Panc1 (cell line): ENCODE measurements at regions not wholly inside any gene's neighbourhood (a gene's known extent, or its start where the extent isn't known, plus 50 kb on each side); places are given as distances from the start of the nearest gene placed in this dataset. TPM values are rescaled to one million over a fixed set of nuclear protein-coding genes. Genes with fewer than 3 reads are reported as not detected.

ENCODE experiments used
- ATAC-seq: fragments of 200-7000 bp; cut with Tn5 transposase; 2 replicates; pipeline ENCODE4 v1.9.1; 2020; ENCODE audit warnings: mild to moderate bottlenecking, moderate library complexity
- BruUV-seq: library from RNA; stranded (reverse); fragments of 400-500 nt; replicated peaks from 2 replicates; lab custom pipeline; 2021; lab: Mats Ljungman, UMichigan
- CTCF ChIA-PET: fragments of 300-600 bp; sonication (Branson Sonifier 250); formaldehyde crosslinking; loops from one replicate; lab custom pipeline; 2022; ENCODE audit warnings: antibody characterized with exemption; lab: Charles Lee
- POLR2A ChIA-PET: fragments of 300-600 bp; sonication (Branson Sonifier 250); formaldehyde crosslinking; loops from one replicate; lab custom pipeline; 2022; ENCODE audit warnings: antibody characterized with exemption; lab: Charles Lee
- DNase-seq: peaks from one replicate; pipeline ENCODE4 v3.0.0-alpha.2; 2010; ENCODE audit warnings: low read depth, low spot score
- H3K27ac ChIP-seq: 2 replicates; pipeline ENCODE4 v1.5.1; 2011; ENCODE audit warnings: mild to moderate bottlenecking, low read length, inconsistent platforms
- H3K27me3 ChIP-seq: fragments of 200-500 bp; sonication (Bioruptor generic); 2 replicates; pipeline ENCODE4 v1.6.0; 2014; ENCODE audit warnings: low read length, inconsistent platforms; ENCODE audit not compliant: control insufficient read depth, insufficient read depth
- H3K36me3 ChIP-seq: fragments of 200-500 bp; sonication (Bioruptor generic); 2 replicates; pipeline ENCODE4 v1.5.1; 2014; ENCODE audit warnings: inconsistent platforms, mild to moderate bottlenecking, low read length, moderate library complexity; ENCODE audit not compliant: control insufficient read depth, insufficient read depth
- H3K4me1 ChIP-seq: 2 replicates; pipeline ENCODE4 v1.5.1; 2011; ENCODE audit warnings: inconsistent platforms, mild to moderate bottlenecking, low read length, moderate library complexity; ENCODE audit not compliant: control insufficient read depth, insufficient read depth
- H3K4me3 ChIP-seq, 2 experiments: 2 replicates each; pipeline ENCODE4 v1.5.1; 2011 to 2012; ENCODE audit warnings: low read depth in 2 of 2, low read length in 2 of 2, mild to moderate bottlenecking in 2 of 2, inconsistent platforms in 1 of 2, moderate library complexity in 1 of 2
- H3K9me3 ChIP-seq: fragments of 200-500 bp; sonication (Bioruptor generic); 2 replicates; pipeline ENCODE4 v1.5.1; 2014; ENCODE audit warnings: low read depth, mild to moderate bottlenecking, inconsistent platforms, low read length, moderate library complexity; ENCODE audit not compliant: control insufficient read depth, insufficient read depth
- POLR2AphosphoS5 ChIP-seq: IDR thresholded peaks from 2 replicates; pipeline ENCODE4 v1.6.1; 2012; ENCODE audit warnings: mild to moderate bottlenecking, low read depth, low read length, moderate library complexity
- SIN3A ChIP-seq: IDR thresholded peaks from 2 replicates; pipeline ENCODE4 v1.6.1; 2012; ENCODE audit warnings: low read depth, mild to moderate bottlenecking, low read length, moderate library complexity, borderline replicate concordance; ENCODE audit not compliant: insufficient read depth
- TCF7L2 ChIP-seq: IDR thresholded peaks from 2 replicates; pipeline ENCODE4 v1.6.1; 2011; ENCODE audit warnings: mild to moderate bottlenecking, low read depth, low read length, inconsistent platforms
- in situ Hi-C: cut with HindIII; loops from 2 replicates; pipeline ENCODE4 v1.10.0; 2016; ENCODE audit warnings: low sequenced_read_pairs, low pct_unique_long_range_greater_than_20kb
- intact Hi-C: fragments of 100-400 bp; cut with micrococcal nuclease; formaldehyde crosslinking; loops from one replicate; pipeline ENCODE4 v1.10.0; 2022; ENCODE audit not compliant: unreplicated experiment
- microRNA-seq: library from miRNA; unstranded; fragments of <30 nt; microRNA quantifications from one replicate; pipeline ENCODE4 v1.1.0, GENCODE V29; 2020; ENCODE audit not compliant: unreplicated experiment
- TF ChIP-seq, protein P1 (sequence below): fragments of 450-650 bp; IDR thresholded peaks from 2 replicates; pipeline ENCODE4 v1.5.1; 2017; ENCODE audit warnings: mild to moderate bottlenecking
- TF ChIP-seq, protein P2 (sequence below), 2 experiments: IDR thresholded peaks; 2 replicates each; pipeline ENCODE4 v1.6.1; 2011 to 2012; ENCODE audit warnings: low read depth in 2 of 2, control low read depth in 1 of 2, low read length in 1 of 2, mild to moderate bottlenecking in 1 of 2, moderate library complexity in 1 of 2; ENCODE audit not compliant: insufficient read depth in 1 of 2

DNA sequence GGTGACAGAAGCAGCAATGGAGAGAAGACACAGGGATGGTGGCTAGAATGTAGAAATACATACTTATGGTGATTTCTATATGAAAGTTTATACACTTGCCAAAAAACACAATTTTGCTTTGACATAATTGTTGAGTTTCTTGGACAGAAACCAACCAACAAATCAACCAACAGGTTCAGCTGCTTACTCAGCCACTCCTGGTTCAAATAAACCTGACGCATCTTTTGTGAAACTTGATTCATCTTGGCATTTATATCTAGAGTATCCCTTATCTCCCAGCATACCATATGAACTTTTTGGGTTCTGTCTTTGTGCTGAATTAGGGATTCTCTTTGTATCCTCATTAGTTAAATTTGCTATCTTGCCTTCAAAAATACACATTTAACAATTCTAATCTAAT is 54.1 kb upstream of the ERBB4 start:
- Histone ChIP-seq H3K4me3 (no peak overlapping the region), H3K27ac (no peak overlapping the region), H3K27me3 (no peaks in the 10 kb centered on the region), H3K9me3 (no peaks in the 10 kb centered on the region), H3K36me3 (no peaks in the 10 kb centered on the region), H3K4me1 (no peaks in the 10 kb centered on the region)
- DNase-seq (no peak), ATAC-seq (no peak)
- intact Hi-C loops = loop anchor here (10.0 kb wide), 1 partner anchor 562 kb away; the partner anchor contains the start of gene IKZF2
- POLR2A ChIA-PET = no interaction called here
- in situ Hi-C loops = no loop called here
- BruUV-seq = no TSS peak
- CTCF ChIA-PET = no interaction called here
- no peak for TF ChIP-seq SIN3A
- TF ChIP-seq, protein P1, sequence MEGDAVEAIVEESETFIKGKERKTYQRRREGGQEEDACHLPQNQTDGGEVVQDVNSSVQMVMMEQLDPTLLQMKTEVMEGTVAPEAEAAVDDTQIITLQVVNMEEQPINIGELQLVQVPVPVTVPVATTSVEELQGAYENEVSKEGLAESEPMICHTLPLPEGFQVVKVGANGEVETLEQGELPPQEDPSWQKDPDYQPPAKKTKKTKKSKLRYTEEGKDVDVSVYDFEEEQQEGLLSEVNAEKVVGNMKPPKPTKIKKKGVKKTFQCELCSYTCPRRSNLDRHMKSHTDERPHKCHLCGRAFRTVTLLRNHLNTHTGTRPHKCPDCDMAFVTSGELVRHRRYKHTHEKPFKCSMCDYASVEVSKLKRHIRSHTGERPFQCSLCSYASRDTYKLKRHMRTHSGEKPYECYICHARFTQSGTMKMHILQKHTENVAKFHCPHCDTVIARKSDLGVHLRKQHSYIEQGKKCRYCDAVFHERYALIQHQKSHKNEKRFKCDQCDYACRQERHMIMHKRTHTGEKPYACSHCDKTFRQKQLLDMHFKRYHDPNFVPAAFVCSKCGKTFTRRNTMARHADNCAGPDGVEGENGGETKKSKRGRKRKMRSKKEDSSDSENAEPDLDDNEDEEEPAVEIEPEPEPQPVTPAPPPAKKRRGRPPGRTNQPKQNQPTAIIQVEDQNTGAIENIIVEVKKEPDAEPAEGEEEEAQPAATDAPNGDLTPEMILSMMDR = no peak
- TF ChIP-seq, protein P2, sequence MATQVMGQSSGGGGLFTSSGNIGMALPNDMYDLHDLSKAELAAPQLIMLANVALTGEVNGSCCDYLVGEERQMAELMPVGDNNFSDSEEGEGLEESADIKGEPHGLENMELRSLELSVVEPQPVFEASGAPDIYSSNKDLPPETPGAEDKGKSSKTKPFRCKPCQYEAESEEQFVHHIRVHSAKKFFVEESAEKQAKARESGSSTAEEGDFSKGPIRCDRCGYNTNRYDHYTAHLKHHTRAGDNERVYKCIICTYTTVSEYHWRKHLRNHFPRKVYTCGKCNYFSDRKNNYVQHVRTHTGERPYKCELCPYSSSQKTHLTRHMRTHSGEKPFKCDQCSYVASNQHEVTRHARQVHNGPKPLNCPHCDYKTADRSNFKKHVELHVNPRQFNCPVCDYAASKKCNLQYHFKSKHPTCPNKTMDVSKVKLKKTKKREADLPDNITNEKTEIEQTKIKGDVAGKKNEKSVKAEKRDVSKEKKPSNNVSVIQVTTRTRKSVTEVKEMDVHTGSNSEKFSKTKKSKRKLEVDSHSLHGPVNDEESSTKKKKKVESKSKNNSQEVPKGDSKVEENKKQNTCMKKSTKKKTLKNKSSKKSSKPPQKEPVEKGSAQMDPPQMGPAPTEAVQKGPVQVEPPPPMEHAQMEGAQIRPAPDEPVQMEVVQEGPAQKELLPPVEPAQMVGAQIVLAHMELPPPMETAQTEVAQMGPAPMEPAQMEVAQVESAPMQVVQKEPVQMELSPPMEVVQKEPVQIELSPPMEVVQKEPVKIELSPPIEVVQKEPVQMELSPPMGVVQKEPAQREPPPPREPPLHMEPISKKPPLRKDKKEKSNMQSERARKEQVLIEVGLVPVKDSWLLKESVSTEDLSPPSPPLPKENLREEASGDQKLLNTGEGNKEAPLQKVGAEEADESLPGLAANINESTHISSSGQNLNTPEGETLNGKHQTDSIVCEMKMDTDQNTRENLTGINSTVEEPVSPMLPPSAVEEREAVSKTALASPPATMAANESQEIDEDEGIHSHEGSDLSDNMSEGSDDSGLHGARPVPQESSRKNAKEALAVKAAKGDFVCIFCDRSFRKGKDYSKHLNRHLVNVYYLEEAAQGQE (IDR thresholded peaks at IDR 0.05; ENCODE audit: insufficient read depth in 1 of 2, low read depth in 2 of 2, low read length in 1 of 2) = no peak
- no peak for TF ChIP-seq TCF7L2
- TF ChIP-seq POLR2AphosphoS5 = no peak

Small RNAs in the stretch of these regions (microRNA-seq; reads per million reads assigned to microRNA genes)
- not detected for gene MIR4776-1
- not detected for gene MIR4776-2
